Endothelial cell (in vitro differentiated cells): ENCODE measurements at regions not wholly inside any gene's neighbourhood (a gene's known extent, or its start where the extent isn't known, plus 50 kb on each side); places are given as distances from the start of the nearest gene placed in this dataset.

Source experiments
- DNase-seq: peaks from one replicate; pipeline ENCODE4 v3.0.0; 2021; ENCODE audit warnings: low spot score
- H3K27ac Mint-ChIP-seq: one replicate; pipeline ENCODE4 v1.8.0; 2021; ENCODE audit warnings: mixed read lengths, inconsistent platforms; ENCODE audit not compliant: unreplicated experiment
- H3K27me3 Mint-ChIP-seq: one replicate; pipeline ENCODE4 v1.8.0; 2021; ENCODE audit warnings: mild to moderate bottlenecking, moderate library complexity, mixed read lengths, inconsistent platforms; ENCODE audit not compliant: unreplicated experiment
- H3K36me3 Mint-ChIP-seq: one replicate; pipeline ENCODE4 v1.8.0; 2021; ENCODE audit warnings: mild to moderate bottlenecking, low read depth, mixed read lengths, inconsistent platforms; ENCODE audit not compliant: unreplicated experiment
- H3K4me1 Mint-ChIP-seq: one replicate; pipeline ENCODE4 v1.8.0; 2021; ENCODE audit warnings: mild to moderate bottlenecking, mixed read lengths, inconsistent platforms; ENCODE audit not compliant: unreplicated experiment
- H3K4me3 Mint-ChIP-seq: one replicate; pipeline ENCODE4 v1.8.0; 2021; ENCODE audit warnings: mild to moderate bottlenecking, mixed read lengths, inconsistent platforms; ENCODE audit not compliant: unreplicated experiment
- H3K9me3 Mint-ChIP-seq: one replicate; pipeline ENCODE4 v1.8.0; 2021; ENCODE audit warnings: mixed read lengths, inconsistent platforms; ENCODE audit not compliant: unreplicated experiment
- TF ChIP-seq, protein P1 (sequence below): fragments of 200-600 bp; sonication (generic); IDR thresholded peaks from one replicate; pipeline ENCODE4 v1.5.0; 2021; ENCODE audit warnings: antibody characterized with exemption; ENCODE audit not compliant: unreplicated experiment

DNA sequence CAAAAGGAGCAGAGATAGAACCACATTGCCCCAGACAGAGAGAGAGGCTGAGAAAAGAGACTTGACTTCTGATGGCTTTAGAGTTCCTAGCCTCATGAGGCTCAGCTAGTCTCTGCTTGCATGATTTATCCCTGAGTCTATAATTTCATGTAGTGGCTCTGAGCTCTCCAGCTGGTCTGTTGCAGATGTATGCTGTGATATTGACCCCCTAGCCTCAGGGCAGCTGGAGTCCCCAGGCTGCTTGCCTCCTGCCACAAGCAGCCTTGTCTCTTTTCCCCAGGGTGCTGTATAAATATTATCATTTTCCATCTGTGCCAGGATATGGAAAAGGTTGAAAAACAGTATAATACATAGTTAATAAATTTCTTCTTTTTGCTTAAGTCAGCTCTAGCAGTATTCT, 467.6 kb upstream of the CWC22 start:
- Mint-ChIP-seq H3K27me3 (no peaks in the 10 kb centered on the region), H3K27ac (no peak overlapping the region), H3K4me3 (no peak overlapping the region), H3K9me3 (no peaks in the 10 kb centered on the region), H3K4me1 (no peaks in the 10 kb centered on the region), H3K36me3 (no peaks in the 10 kb centered on the region)
- TF ChIP-seq, protein P1, sequence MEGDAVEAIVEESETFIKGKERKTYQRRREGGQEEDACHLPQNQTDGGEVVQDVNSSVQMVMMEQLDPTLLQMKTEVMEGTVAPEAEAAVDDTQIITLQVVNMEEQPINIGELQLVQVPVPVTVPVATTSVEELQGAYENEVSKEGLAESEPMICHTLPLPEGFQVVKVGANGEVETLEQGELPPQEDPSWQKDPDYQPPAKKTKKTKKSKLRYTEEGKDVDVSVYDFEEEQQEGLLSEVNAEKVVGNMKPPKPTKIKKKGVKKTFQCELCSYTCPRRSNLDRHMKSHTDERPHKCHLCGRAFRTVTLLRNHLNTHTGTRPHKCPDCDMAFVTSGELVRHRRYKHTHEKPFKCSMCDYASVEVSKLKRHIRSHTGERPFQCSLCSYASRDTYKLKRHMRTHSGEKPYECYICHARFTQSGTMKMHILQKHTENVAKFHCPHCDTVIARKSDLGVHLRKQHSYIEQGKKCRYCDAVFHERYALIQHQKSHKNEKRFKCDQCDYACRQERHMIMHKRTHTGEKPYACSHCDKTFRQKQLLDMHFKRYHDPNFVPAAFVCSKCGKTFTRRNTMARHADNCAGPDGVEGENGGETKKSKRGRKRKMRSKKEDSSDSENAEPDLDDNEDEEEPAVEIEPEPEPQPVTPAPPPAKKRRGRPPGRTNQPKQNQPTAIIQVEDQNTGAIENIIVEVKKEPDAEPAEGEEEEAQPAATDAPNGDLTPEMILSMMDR: no peak
- no peak for DNase-seq

DNA sequence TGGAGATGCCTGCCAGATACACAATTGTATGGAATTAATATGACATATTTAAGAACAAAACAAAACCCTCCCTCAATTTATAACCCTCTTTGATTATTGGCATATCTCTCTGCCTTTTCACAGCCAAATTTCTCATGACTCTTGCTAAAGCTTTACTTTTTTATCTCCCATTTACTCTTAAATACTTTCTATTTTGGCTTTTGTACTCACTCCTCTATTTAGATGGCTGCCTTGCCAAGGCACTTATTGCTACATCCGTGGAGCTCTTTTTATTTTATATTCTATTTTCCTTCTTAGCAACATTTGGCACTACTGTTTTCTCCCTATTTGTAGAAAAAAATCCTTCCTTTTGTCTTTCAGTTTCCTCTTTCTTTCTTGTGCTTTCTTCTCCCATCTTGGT, 466.4 kb upstream of the CWC22 start:
- no peak overlapping the region for H3K4me3 Mint-ChIP-seq
- TF ChIP-seq, protein P1: no peak
- H3K4me1 Mint-ChIP-seq: no peaks in the 10 kb centered on the region
- H3K27ac Mint-ChIP-seq: no peak overlapping the region
- no peak for DNase-seq
- no peaks in the 10 kb centered on the region for H3K9me3 Mint-ChIP-seq
- no peaks in the 10 kb centered on the region for H3K27me3 Mint-ChIP-seq
- no peaks in the 10 kb centered on the region for H3K36me3 Mint-ChIP-seq

DNA sequence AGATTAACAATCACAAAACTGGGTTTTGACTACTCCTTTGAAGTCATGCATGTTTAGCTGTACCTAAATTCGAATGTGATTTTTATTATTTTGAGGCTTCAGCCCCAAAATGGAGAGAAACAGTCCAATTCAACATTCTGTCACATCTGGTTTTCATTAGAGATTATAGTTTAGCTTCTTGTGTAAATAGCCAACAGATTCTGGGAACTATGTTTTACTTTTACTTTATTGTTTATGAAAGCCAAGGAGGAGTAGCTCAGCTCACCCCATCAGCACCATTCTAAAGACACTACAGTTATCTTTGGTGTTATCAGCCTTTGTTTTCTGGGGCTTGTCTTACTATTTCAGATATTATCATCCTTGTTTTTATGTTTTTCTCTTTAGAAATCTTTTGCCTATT, 465.0 kb upstream of the CWC22 start:
- no peak for DNase-seq
- Mint-ChIP-seq H3K27ac (no peak overlapping the region), H3K4me3 (no peak overlapping the region), H3K27me3 (no peaks in the 10 kb centered on the region), H3K4me1 (no peaks in the 10 kb centered on the region), H3K9me3 (no peaks in the 10 kb centered on the region), H3K36me3 (no peaks in the 10 kb centered on the region)
- TF ChIP-seq, protein P1: no peak

DNA sequence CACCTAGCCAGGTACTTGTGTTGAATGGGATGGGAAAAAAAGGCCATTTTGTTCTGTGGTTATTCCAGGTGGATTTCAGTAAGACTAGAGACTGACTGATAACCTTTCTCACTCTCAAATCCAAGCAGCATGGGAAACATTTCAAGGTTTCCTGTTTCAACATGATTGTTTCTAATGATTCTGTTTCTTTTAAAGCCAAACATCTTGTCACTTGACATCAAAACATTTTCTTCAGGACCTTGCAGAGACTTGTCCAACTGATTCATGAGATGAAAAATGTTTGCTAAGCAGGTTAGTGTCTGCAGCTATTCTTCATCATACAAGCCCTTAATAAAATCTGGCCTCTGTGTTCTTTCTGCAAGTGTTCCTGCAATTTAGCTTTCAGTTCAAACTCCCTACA, 456.5 kb upstream of the CWC22 start:
- Mint-ChIP-seq H3K36me3 (no peaks in the 10 kb centered on the region), H3K4me1 (no peaks in the 10 kb centered on the region), H3K27ac (no peak overlapping the region), H3K27me3 (no peaks in the 10 kb centered on the region), H3K4me3 (no peak overlapping the region), H3K9me3 (no peaks in the 10 kb centered on the region)
- DNase-seq: no peak
- TF ChIP-seq, protein P1: no peak

DNA sequence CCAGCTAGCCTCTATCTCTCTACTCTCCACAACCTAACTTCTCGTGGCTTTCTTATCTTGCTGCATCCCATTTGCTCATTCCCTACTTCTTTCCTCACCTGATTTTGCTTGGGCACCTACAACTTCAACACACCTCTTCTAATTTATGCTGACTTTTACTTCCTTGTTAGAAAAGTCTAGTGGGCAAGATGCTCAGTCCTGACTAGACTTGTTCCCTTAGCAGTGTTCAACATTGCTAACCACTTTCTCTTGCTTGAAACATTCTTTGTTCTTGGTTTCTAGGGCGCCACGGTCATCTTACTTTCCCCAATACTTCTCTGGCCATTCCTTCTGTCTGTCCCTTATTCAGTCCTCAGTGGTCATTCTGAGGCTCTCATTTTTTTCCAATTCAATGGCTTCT, 454.7 kb upstream of the CWC22 start:
- no peak overlapping the region for H3K27ac Mint-ChIP-seq
- H3K36me3 Mint-ChIP-seq: no peaks in the 10 kb centered on the region
- TF ChIP-seq, protein P1: no peak
- no peaks in the 10 kb centered on the region for H3K9me3 Mint-ChIP-seq
- no peaks in the 10 kb centered on the region for H3K4me1 Mint-ChIP-seq
- DNase-seq: no peak
- H3K4me3 Mint-ChIP-seq: no peak overlapping the region
- H3K27me3 Mint-ChIP-seq: no peaks in the 10 kb centered on the region
